GM12878 (cell line): ENCODE measurements at regions not wholly inside any gene's neighbourhood (a gene's known extent, or its start where the extent isn't known, plus 50 kb on each side); places are given as distances from the start of the nearest gene placed in this dataset.
"Not testable (repeated sequence)": the region's sequence is repeated elsewhere in the genome, so short reads cannot be mapped to it uniquely, and the experiment has no call there.

ENCODE experiments used
- ATAC-seq: fragments of 200-7000 bp; cut with Tn5 transposase; 3 replicates; pipeline ENCODE4 v1.9.1; 2020; ENCODE audit warnings: mild to moderate bottlenecking, moderate library complexity
- BruUV-seq: library from RNA; stranded (reverse); fragments of 400-500 nt; replicated peaks from 2 replicates; lab custom pipeline; 2021; lab: Mats Ljungman, UMichigan
- CTCF ChIA-PET: fragments of 300-600 bp; sonication (Branson Sonifier 250); formaldehyde crosslinking; extraction: SDS; loops from one replicate; lab custom pipeline; 2021; ENCODE audit warnings: inconsistent platforms; lab: Yijun Ruan, JAX
- POLR2A ChIA-PET: fragments of 350-600 bp; formaldehyde crosslinking; extraction: SDS; loops from one replicate; lab custom pipeline; 2021; ENCODE audit warnings: inconsistent platforms; lab: Charles Lee
- RAD21 ChIA-PET: fragments of 300-600 bp; sonication (Branson Sonifier 250); formaldehyde crosslinking; loops from one replicate; lab custom pipeline; 2023; ENCODE audit warnings: antibody characterized with exemption; ENCODE audit not compliant: unreplicated experiment; lab: Charles Lee
- SMC1A ChIA-PET: fragments of 300-600 bp; sonication (Branson Sonifier 250); formaldehyde crosslinking; loops from one replicate; lab custom pipeline; 2023; ENCODE audit not compliant: unreplicated experiment, uncharacterized antibody; lab: Charles Lee
- DNase-seq: peaks from one replicate; pipeline ENCODE4 v3.0.0-alpha.2; 2011; ENCODE audit warnings: low read depth, low spot score
- FAIRE-seq: peaks from 3 replicates; lab custom pipeline; 2011; peaks lifted over from hg19 to GRCh38; lab: Jason Lieb, UNC
- H2AFZ ChIP-seq: 2 replicates; pipeline ENCODE4 v1.6.0; 2011; ENCODE audit warnings: low read depth, low read length, control low read depth; ENCODE audit not compliant: control insufficient read depth
- H3K27ac ChIP-seq: 2 replicates; pipeline ENCODE4 v1.5.1; 2011; ENCODE audit warnings: control low read depth; ENCODE audit not compliant: control insufficient read depth, insufficient read depth
- H3K27me3 ChIP-seq, 2 experiments: replicated peaks in 1 of 2; 2 replicates each; pipeline versions ENCODE4 v1.6.0 to v1.6.1; 2011; ENCODE audit warnings: low read length in 1 of 2; ENCODE audit not compliant: control insufficient read depth in 2 of 2, insufficient read depth in 2 of 2
- H3K36me3 ChIP-seq, 2 experiments: 2 replicates each; pipeline ENCODE4 v1.5.1; 2011; ENCODE audit warnings: low read length in 1 of 2; ENCODE audit not compliant: control insufficient read depth in 2 of 2, insufficient read depth in 2 of 2
- H3K4me1 ChIP-seq: 2 replicates; pipeline ENCODE4 v1.6.1; 2011; ENCODE audit warnings: mild to moderate bottlenecking, low read length, moderate library complexity, mixed read lengths; ENCODE audit not compliant: control insufficient read depth, insufficient read depth
- H3K4me2 ChIP-seq: 2 replicates; pipeline ENCODE4 v1.6.0; 2011; ENCODE audit warnings: control low read depth; ENCODE audit not compliant: control insufficient read depth, insufficient read depth
- H3K4me3 ChIP-seq: fragments of 200-600 bp; sonication (generic); 2 replicates; pipeline ENCODE4 v1.5.1; 2016
- H3K79me2 ChIP-seq: 2 replicates; pipeline ENCODE4 v1.6.0; 2011; ENCODE audit warnings: low read length; ENCODE audit not compliant: control insufficient read depth, insufficient read depth
- H3K9ac ChIP-seq: 2 replicates; pipeline ENCODE4 v1.8.0; 2011; ENCODE audit warnings: low read length, control low read depth, mixed read lengths; ENCODE audit not compliant: control insufficient read depth, insufficient read depth
- H3K9me3 ChIP-seq: replicated peaks from 3 replicates; pipeline ENCODE4 v1.5.1; 2011; ENCODE audit warnings: mild to moderate bottlenecking, low read length; ENCODE audit not compliant: control insufficient read depth, insufficient read depth
- H4K20me1 ChIP-seq: 2 replicates; pipeline ENCODE4 v1.6.0; 2011; ENCODE audit not compliant: control insufficient read depth, insufficient read depth
- FOS ChIP-seq: IDR thresholded peaks from 3 replicates; pipeline ENCODE4 v1.6.1; 2011; ENCODE audit warnings: borderline replicate concordance; ENCODE audit not compliant: insufficient read length; ENCODE audit errors: extremely low read depth
- IRF3 ChIP-seq: fragments of 450-650 bp; IDR thresholded peaks from 2 replicates; pipeline ENCODE4 v1.6.1; 2014; ENCODE audit warnings: mild to moderate bottlenecking
- RFX5 ChIP-seq: IDR thresholded peaks from 2 replicates; pipeline ENCODE4 v1.6.1; 2011; ENCODE audit warnings: low read depth, low read length, improper control_type of control experiment
- WGBS: methylation state at CpG from one replicate; pipeline ENCODE4 v1.1.6; 2016; ENCODE audit warnings: low lambda C conversion rate; ENCODE audit not compliant: insufficient replicate concordance, insufficient coverage; ENCODE audit errors: missing lambda C conversion rate; 5-methylcytosine and 5-hydroxymethylcytosine counted together
- in situ Hi-C: fragments of 300-500 bp; cut with MboI; formaldehyde crosslinking; loops from 9 replicates; pipeline ENCODE4 v1.14.3; 2018; ENCODE audit warnings: mixed read lengths
- intact Hi-C: fragments of 100-400 bp; cut with micrococcal nuclease; formaldehyde crosslinking; loops from one replicate; pipeline ENCODE4 v1.14.2; 2022; ENCODE audit not compliant: unreplicated experiment

DNA sequence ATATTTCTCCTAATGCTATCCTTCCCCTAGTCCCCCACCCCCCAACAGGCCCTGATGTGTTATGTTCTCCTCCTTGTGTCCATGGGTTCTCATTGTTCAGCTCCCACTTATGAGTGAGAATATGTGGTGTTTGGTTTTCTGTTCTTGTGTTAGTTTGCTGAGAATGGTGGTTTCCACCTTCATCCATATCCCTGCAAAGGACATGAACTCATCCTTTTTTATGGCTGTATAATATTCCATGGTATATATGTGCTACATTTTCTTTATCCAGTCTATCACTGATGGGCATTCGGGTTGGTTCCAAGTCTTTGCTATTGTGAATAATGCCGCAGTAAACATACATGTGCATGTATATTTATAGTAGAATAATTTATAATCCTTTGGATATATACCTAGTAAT, 62.4 kb upstream of the KLF14 start:
- H3K27me3 ChIP-seq, RAD21 ChIA-PET, H3K4me2 ChIP-seq, ATAC-seq, H3K9me3 ChIP-seq, CTCF ChIA-PET, H3K27ac ChIP-seq, BruUV-seq, intact Hi-C loops, H4K20me1 ChIP-seq, H3K4me1 ChIP-seq, H3K4me3 ChIP-seq, H3K9ac ChIP-seq, DNase-seq, POLR2A ChIA-PET, FAIRE-seq, H3K79me2 ChIP-seq, H3K36me3 ChIP-seq, in situ Hi-C loops, H2AFZ ChIP-seq: not testable (repeated sequence)
- WGBS, result 28% methylated on average over 2 of the region's 2 CpGs
- SMC1A ChIA-PET, result interaction anchor here (0.6 kb wide), 1 partner anchor 11 kb away, joined by 3 read pairs; no protein-coding TSS in a partner anchor

DNA sequence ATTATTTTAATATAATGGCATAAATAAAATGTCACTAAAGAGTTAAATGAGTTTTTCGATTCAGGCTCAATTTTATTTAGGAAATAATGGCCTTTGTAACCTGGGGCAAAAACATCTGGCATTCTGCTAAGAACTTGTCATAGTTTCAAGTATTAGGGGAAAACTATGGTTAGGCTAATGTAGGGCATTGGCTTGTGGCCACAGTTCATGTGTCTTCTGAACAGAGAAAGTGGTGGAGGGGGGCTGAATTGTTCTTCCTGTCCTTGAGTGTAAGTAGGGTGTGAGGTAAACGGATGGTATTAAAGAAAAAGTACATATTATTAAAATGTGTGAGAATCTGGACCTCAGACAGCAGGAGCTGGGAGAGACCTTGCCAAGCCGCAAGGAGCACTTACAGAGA, 69.1 kb upstream of the KLF14 start:
- no peak overlapping the region for H2AFZ ChIP-seq
- POLR2A ChIA-PET, result no interaction called here
- ATAC-seq, result no peak
- FAIRE-seq, result no peak
- RAD21 ChIA-PET, result no interaction called here
- H3K27me3 ChIP-seq, result no peaks in the 10 kb centered on the region; a peak in 1 of 4 replicates
- no peak overlapping the region for H3K4me2 ChIP-seq
- TF ChIP-seq RFX5 (no peak), IRF3 (no peak), FOS (no peak)
- no peaks in the 10 kb centered on the region for H3K4me1 ChIP-seq
- intact Hi-C loops (no loop called here), in situ Hi-C loops (no loop called here)
- H3K9me3 ChIP-seq, result no peaks in the 10 kb centered on the region
- SMC1A ChIA-PET, result no interaction called here
- WGBS, result 11% methylated on average over 3 of the region's 3 CpGs
- CTCF ChIA-PET, result no interaction called here
- H3K36me3 ChIP-seq, result no peaks in the 10 kb centered on the region
- H3K4me3 ChIP-seq, result no peak overlapping the region
- DNase-seq, result no peak
- no peak overlapping the region for H3K9ac ChIP-seq
- H3K79me2 ChIP-seq, result no peaks in the 10 kb centered on the region
- BruUV-seq, result no TSS peak
- no peak overlapping the region for H3K27ac ChIP-seq
- no peaks in the 10 kb centered on the region for H4K20me1 ChIP-seq
